OCI-LY1 (cell line): ENCODE measurements at regions not wholly inside any gene's neighbourhood (a gene's known extent, or its start where the extent isn't known, plus 50 kb on each side); places are given as distances from the start of the nearest gene placed in this dataset.

ENCODE experiments used
- CTCF ChIP-seq: fragments of 200-600 bp; sonication (generic), shearing (Covaris generic); IDR thresholded peaks from 2 replicates; pipeline ENCODE4 v1.5.1; 2017; ENCODE audit warnings: mild to moderate bottlenecking, antibody characterized with exemption, low read length, moderate library complexity, mixed read lengths
- EZH2 ChIP-seq: fragments of 200-600 bp; sonication (generic), shearing (Covaris generic); IDR thresholded peaks from 2 replicates; pipeline ENCODE4 v1.8.0; 2017; ENCODE audit warnings: borderline replicate concordance, mixed run types, mild to moderate bottlenecking, antibody characterized with exemption, low read length, moderate library complexity, mixed read lengths

DNA sequence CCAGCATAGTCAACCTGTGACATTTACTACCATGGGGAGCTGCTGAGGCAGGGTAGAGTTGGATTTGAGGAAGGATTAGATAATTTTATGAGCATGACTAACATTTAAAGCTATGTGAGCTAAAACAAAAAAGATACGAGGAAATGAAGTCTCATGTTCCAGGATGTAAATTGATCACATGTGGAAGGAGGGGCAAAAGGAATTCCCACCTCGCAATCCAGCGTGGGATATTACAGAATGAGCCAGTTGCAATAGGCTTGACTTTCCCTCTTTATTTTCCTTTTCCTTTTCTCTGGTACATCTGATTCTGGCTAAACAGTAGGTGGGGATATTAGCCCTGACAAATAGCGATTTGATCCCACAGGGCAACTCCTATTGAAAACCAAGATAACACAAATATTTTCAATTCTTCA, 214.9 kb upstream of the HMGA2 start:
- no peak for TF ChIP-seq CTCF
- TF ChIP-seq EZH2 = no peak
